Mucosa of descending colon (tissue), 3 donors: ENCODE measurements at regions not wholly inside any gene's neighbourhood (a gene's known extent, or its start where the extent isn't known, plus 50 kb on each side); places are given as distances from the start of the nearest gene placed in this dataset.

Experiments used
- ATAC-seq: fragments of 200-7000 bp; cut with Tn5 transposase; one replicate; pipeline ENCODE4 v1.9.1; 2020; ENCODE audit warnings: mild to moderate bottlenecking, moderate library complexity
- DNase-seq, 3 donors: peaks; one replicate each; pipeline ENCODE4 v3.0.0-alpha.2; 2020
- H3K36me3 ChIP-seq: fragments of 200-600 bp; one replicate; pipeline ENCODE4 v1.8.0; 2021; ENCODE audit warnings: low read depth, mild to moderate bottlenecking
- H3K4me1 ChIP-seq: fragments of 200-600 bp; one replicate; pipeline ENCODE4 v1.8.0; 2021; ENCODE audit warnings: low read depth, mild to moderate bottlenecking
- H3K4me3 ChIP-seq: fragments of 200-600 bp; one replicate; pipeline ENCODE4 v1.8.0; 2021; ENCODE audit warnings: mild to moderate bottlenecking
- H3K9me3 ChIP-seq: fragments of 200-600 bp; one replicate; pipeline ENCODE4 v1.8.0; 2021; ENCODE audit warnings: mild to moderate bottlenecking
- CTCF ChIP-seq: fragments of 200-600 bp; IDR thresholded peaks from one replicate; pipeline ENCODE4 v1.8.0; 2022; ENCODE audit warnings: antibody characterized with exemption, mild to moderate bottlenecking
- intact Hi-C, 2 donors: fragments of 100-400 bp; cut with DNase I in 1 of 2; cut with micrococcal nuclease in 1 of 2; formaldehyde crosslinking; loops; one replicate each; pipeline versions ENCODE4 v1.11.0 to v1.11.1; 2022; cut with DNase I, micrococcal nuclease
- donor health status: DM: no; HTN: no; CAD: no; lungs with moderate emphysema.
- donor health status: DM: no; HTN: no; CAD: no.
- donor health status: DM: no; HTN: yes; CAD: no.

- intact Hi-C loops: no loop called here
- no peak for TF ChIP-seq CTCF
- H3K36me3 ChIP-seq: no peaks in the 10 kb centered on the region
Observed at GRCh38 chr11:119934267-119934666, 203.6 kb downstream of the TRIM29 start.

GRCh38 chr11:119933584-119933983 lies 204.3 kb downstream of the TRIM29 start:
- H3K4me3 ChIP-seq: no peak overlapping the region
- ATAC-seq (no peak), DNase-seq (no peak)
- H3K9me3 ChIP-seq: no peaks in the 10 kb centered on the region
- H3K4me1 ChIP-seq: no peaks in the 10 kb centered on the region
- no peak for TF ChIP-seq CTCF
- H3K36me3 ChIP-seq: no peaks in the 10 kb centered on the region
- intact Hi-C loops: no loop called here

More at GRCh38 chr11:119934267-119934666, 203.6 kb downstream of the TRIM29 start:
- Histone ChIP-seq H3K4me1 (no peaks in the 10 kb centered on the region), H3K4me3 (no peak overlapping the region), H3K9me3 (no peaks in the 10 kb centered on the region)
- ATAC-seq (no peak), DNase-seq (no peak)

- DNase-seq (no peak), ATAC-seq (no peak)
- H3K9me3 ChIP-seq: no peaks in the 10 kb centered on the region
- no peaks in the 10 kb centered on the region for H3K4me1 ChIP-seq
- H3K4me3 ChIP-seq: no peak overlapping the region
- no peak for TF ChIP-seq CTCF
- no peaks in the 10 kb centered on the region for H3K36me3 ChIP-seq
- intact Hi-C loops: no loop called here
Observed at GRCh38 chr11:119932828-119933562, 204.0 kb upstream of the NECTIN1 start.

GRCh38 chr11:119928047-119928446 lies 199.0 kb upstream of the NECTIN1 start:
- Histone ChIP-seq H3K36me3 (no peaks in the 10 kb centered on the region), H3K9me3 (no peaks in the 10 kb centered on the region), H3K4me3 (no peak overlapping the region), H3K4me1 (no peaks in the 10 kb centered on the region)
- TF ChIP-seq CTCF: no peak
- DNase-seq: no peak
- no peak for ATAC-seq
- intact Hi-C loops: no loop called here

GRCh38 chr11:119924017-119924416 lies 195.0 kb upstream of the NECTIN1 start:
- Histone ChIP-seq H3K4me1 (no peaks in the 10 kb centered on the region), H3K9me3 (no peaks in the 10 kb centered on the region), H3K36me3 (no peaks in the 10 kb centered on the region), H3K4me3 (no peak overlapping the region)
- no peak for ATAC-seq
- DNase-seq: no peak
- TF ChIP-seq CTCF: no peak
- intact Hi-C loops: no loop called here
